ENCODE measurements at regions not wholly inside any gene's neighbourhood (a gene's known extent, or its start where the extent isn't known, plus 50 kb on each side); places are given as distances from the start of the nearest gene placed in this dataset.
A peak's percentile ranks its signal among the peaks of the same experiment; 100 is the strongest.

DNA sequence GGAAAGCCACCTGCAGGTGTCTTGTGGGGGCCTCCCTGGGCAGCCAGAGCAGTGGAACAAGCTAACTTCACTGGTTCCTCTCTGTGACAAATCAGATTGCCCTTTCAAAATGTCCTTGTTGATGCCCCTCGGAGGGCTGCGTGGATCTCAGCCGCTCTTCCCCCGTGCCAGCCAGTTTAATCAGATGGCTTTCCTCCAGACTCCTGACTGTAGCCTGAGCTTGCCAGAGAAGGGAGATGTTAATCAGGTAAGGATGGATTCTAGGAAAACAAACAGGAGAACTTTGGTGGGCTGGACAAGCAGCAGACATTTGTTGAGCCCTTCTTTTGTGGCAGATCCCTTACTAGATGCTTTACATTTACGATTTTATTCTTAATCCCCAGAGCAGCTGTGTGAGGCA is 88.2 kb downstream of the DMRTA2 start:
- ATAC-seq (no peak), DNase-seq (no peak)
- H3K27me3 Mint-ChIP-seq: peaks cover 30% of the 10 kb centered on the region
- H3K27ac Mint-ChIP-seq: no peak overlapping the region
- no peaks in the 10 kb centered on the region for H3K36me3 Mint-ChIP-seq (ENCODE audit: low read depth)
- POLR2A ChIA-PET: no interaction called here
- H3K4me1 Mint-ChIP-seq: peaks cover 3% of the 10 kb centered on the region
- intact Hi-C loops (cut with DNase I, micrococcal nuclease): loop anchor here in 1 of 2 experiments (10.0 kb wide), 1 partner anchor 220 kb away; no protein-coding TSS in a partner anchor
- H3K9me3 Mint-ChIP-seq (ENCODE audit: low read depth): no peaks in the 10 kb centered on the region
- CTCF ChIA-PET: interaction anchor here (0.7 to 0.9 kb wide), 2 partner anchors 13 to 213 kb away, joined by 3 to 4 read pairs; no protein-coding TSS in a partner anchor
- H3K4me3 Mint-ChIP-seq: no peak overlapping the region

DNA sequence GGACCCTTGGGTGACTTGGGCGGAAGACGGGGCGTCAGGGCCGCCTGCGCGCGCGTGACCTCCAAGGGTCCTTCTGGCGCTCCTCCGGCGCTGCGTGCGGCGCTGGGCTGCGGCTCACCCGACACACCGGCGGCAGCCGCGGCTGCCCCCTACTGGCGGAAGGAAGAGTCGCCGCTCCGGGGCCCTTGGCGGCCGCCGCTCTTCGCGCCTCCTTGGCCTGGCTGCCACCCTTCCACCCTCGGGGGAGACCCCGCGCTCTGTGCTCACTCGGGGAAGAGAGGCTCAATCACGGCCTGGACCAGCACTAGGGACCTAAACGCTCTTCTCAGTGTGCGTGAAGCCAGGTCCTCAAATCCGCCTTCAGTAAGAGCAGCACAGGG is 89.7 kb downstream of the DMRTA2 start:
- DNase-seq (peak; percentile 83), ATAC-seq (peak; percentile 89)
- Mint-ChIP-seq H3K27ac (no peak overlapping the region), H3K9me3 (ENCODE audit: low read depth) (no peaks in the 10 kb centered on the region), H3K4me3 (peak overlapping the region; percentile 34), H3K4me1 (peaks cover 3% of the 10 kb centered on the region), H3K27me3 (peaks cover 32% of the 10 kb centered on the region), H3K36me3 (ENCODE audit: low read depth) (no peaks in the 10 kb centered on the region)
- ChIA-PET POLR2A (no interaction called here), CTCF (interaction anchor here (0.6 to 2.9 kb wide), 10 partner anchors 10 to 1480 kb away, joined by 3 to 18 read pairs (median 3); no protein-coding TSS in a partner anchor)
- intact Hi-C loops (cut with DNase I, micrococcal nuclease): loop anchor here in 1 of 2 experiments (1.0 to 10.0 kb wide), 3 partner anchors 219 to 1656 kb away; no protein-coding TSS in a partner anchor

DNA sequence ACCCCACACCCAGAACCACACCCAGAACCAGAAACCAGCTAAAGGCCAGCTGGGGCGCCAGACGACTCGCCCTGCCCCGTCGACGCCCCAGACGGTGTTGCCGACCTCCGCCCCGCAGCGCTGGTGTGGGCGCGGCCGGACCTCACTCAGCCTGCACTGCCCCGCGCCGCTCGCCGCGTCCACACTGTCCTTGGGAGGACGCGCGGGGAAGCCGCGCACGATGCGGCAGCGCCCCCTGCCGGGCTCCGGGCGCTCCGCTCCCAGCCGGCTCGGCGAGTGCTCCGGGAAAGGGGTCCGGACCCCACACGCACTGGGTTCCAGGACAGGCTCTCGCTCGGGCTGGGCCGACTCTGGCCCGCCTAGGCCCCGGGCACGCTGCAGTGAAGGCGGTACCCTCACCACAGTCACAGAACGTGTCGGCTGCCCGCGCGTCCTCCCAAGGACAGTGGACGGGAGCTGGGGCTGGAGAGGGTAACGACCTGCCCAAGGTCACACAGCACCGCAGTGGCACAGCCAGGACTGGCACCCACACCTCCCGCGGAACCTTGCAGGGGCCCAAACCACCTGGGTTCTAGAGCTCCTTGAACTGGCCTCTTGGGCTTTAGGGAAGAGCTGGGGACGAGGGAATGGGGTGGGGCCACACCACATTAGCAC is 90.2 kb downstream of the DMRTA2 start:
- peaks cover 3% of the 10 kb centered on the region for H3K4me1 Mint-ChIP-seq
- peaks cover 36% of the 10 kb centered on the region for H3K27me3 Mint-ChIP-seq
- H3K36me3 Mint-ChIP-seq (ENCODE audit: low read depth): no peaks in the 10 kb centered on the region
- no peak overlapping the region for H3K27ac Mint-ChIP-seq
- H3K4me3 Mint-ChIP-seq: peak overlapping the region; percentile 34
- intact Hi-C loops (cut with DNase I, micrococcal nuclease): loop anchor here in 1 of 2 experiments (1.0 to 10.0 kb wide), 3 partner anchors 218 to 1656 kb away; no protein-coding TSS in a partner anchor
- ChIA-PET CTCF (interaction anchor here (0.6 to 2.9 kb wide), 10 partner anchors 10 to 1479 kb away, joined by 3 to 18 read pairs (median 3); no protein-coding TSS in a partner anchor), POLR2A (no interaction called here)
- H3K9me3 Mint-ChIP-seq (ENCODE audit: low read depth): no peaks in the 10 kb centered on the region
- DNase-seq (peak; percentile 75), ATAC-seq (peak; percentile 85)

DNA sequence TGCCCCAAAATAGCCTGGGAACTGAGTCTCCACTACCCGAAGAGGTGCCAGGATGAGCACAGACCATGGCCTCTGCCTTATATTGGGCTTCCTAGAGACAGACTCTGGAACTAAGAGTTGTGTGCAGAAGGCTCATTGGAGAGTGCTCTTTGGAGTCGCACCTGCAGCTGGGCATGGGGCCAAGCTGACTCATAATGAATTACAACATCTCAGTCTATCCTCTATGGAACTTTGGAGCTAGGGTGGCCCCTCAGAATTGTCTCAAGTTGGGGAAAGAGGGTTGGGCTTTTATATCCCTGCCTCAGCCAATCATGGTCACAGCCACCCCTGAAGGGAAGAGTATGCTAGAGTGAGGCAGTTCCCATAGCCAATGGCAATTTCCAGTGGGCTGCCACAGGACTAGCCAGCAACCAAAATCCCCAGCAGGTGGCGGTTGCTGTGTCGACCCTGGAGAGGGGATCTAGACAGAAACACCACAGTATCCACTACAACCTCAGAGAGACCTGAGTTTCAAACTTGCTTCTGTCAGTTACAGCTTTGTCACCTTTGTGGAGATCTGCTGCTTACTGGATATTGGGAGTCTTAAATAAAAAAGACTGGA is 93.8 kb downstream of the DMRTA2 start:
- ATAC-seq (no peak), DNase-seq (no peak)
- Mint-ChIP-seq H3K36me3 (ENCODE audit: low read depth) (no peaks in the 10 kb centered on the region), H3K4me3 (no peak overlapping the region), H3K4me1 (peaks cover 3% of the 10 kb centered on the region), H3K27ac (no peak overlapping the region), H3K27me3 (peaks cover 32% of the 10 kb centered on the region), H3K9me3 (ENCODE audit: low read depth) (no peaks in the 10 kb centered on the region)
- CTCF ChIA-PET: interaction anchor here (0.6 kb wide), 1 partner anchor 893 kb away, joined by 3 read pairs; no protein-coding TSS in a partner anchor
- intact Hi-C loops (cut with DNase I, micrococcal nuclease): no loop called here
- POLR2A ChIA-PET: no interaction called here

DNA sequence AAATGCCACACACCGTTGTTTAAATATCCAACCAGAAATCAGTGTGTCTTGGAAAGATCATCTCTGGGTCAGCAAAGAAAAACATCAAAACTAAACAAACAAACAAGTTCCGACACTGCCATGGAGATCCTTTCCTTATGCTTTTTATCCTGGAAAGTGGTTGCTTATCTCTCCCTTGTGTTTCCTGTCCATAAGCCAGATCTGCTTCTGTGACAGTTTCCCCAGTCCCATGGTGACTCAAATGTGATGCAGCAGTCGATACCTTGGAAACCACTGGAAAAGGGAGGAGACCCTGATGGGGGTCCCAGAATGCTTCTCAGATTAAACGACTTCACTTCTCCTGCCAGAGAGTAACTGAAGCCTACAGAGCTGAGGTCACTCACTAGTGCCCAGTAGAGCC is 94.7 kb downstream of the DMRTA2 start:
- Mint-ChIP-seq H3K4me3 (no peak overlapping the region), H3K27ac (no peak overlapping the region), H3K9me3 (ENCODE audit: low read depth) (no peaks in the 10 kb centered on the region), H3K4me1 (no peaks in the 10 kb centered on the region), H3K27me3 (peaks cover 32% of the 10 kb centered on the region), H3K36me3 (ENCODE audit: low read depth) (no peaks in the 10 kb centered on the region)
- DNase-seq (no peak), ATAC-seq (no peak)
- intact Hi-C loops (cut with DNase I, micrococcal nuclease): no loop called here
- ChIA-PET CTCF (no interaction called here), POLR2A (no interaction called here)

DNA sequence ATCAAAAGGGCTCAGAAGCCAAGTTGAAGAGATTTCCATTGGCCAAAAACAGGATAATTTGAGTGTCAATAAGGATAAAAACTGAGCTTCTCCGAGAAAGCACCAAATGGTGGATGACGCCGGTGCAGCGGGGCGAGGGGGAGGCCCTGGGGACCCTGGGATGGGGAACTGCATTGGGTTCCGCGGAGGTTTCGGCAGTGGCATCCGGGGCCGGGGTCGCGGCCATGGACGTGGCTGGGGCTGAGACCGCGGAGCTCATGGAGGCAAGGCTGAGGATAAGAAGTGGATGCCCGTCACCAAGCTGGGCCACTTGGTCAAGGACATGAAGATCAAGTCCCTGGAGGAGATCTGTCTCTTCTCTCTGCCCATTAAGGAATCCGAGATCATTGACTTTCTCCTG is 97.2 kb downstream of the DMRTA2 start:
- DNase-seq: no peak
- POLR2A ChIA-PET: no interaction called here
- no peaks in the 10 kb centered on the region for H3K36me3 Mint-ChIP-seq (ENCODE audit: low read depth)
- H3K27ac Mint-ChIP-seq: no peak overlapping the region
- H3K4me3 Mint-ChIP-seq: no peak overlapping the region
- no peaks in the 10 kb centered on the region for H3K9me3 Mint-ChIP-seq (ENCODE audit: low read depth)
- H3K4me1 Mint-ChIP-seq: no peaks in the 10 kb centered on the region
- CTCF ChIA-PET: no interaction called here
- intact Hi-C loops (cut with DNase I, micrococcal nuclease): no loop called here
- peaks cover 25% of the 10 kb centered on the region for H3K27me3 Mint-ChIP-seq
- no peak for ATAC-seq

DNA sequence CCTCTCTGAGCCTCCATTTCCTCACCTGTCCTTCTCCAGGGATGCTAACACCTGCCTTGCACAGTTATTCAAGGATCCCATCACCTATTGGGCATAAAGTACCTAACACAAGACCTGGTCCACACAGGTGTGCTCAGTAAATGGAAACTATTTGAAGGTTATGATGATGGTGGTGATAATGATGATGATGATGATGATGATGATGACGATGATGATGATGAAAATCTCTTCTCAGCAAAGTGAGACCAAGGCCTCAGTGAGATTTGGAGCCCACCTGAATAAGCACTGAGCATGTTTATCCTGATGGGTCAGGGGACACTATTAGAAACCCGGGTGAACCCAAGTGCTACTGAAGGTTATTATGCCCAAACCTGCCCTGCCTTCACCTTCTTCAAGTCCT is 100.7 kb downstream of the DMRTA2 start:
- POLR2A ChIA-PET: no interaction called here
- no peaks in the 10 kb centered on the region for H3K9me3 Mint-ChIP-seq (ENCODE audit: low read depth)
- H3K27ac Mint-ChIP-seq: no peak overlapping the region
- DNase-seq: no peak
- CTCF ChIA-PET: no interaction called here
- H3K4me3 Mint-ChIP-seq: no peak overlapping the region
- ATAC-seq: no peak
- no peaks in the 10 kb centered on the region for H3K4me1 Mint-ChIP-seq
- peaks cover 17% of the 10 kb centered on the region for H3K27me3 Mint-ChIP-seq
- no peaks in the 10 kb centered on the region for H3K36me3 Mint-ChIP-seq (ENCODE audit: low read depth)
- intact Hi-C loops (cut with DNase I, micrococcal nuclease): no loop called here

DNA sequence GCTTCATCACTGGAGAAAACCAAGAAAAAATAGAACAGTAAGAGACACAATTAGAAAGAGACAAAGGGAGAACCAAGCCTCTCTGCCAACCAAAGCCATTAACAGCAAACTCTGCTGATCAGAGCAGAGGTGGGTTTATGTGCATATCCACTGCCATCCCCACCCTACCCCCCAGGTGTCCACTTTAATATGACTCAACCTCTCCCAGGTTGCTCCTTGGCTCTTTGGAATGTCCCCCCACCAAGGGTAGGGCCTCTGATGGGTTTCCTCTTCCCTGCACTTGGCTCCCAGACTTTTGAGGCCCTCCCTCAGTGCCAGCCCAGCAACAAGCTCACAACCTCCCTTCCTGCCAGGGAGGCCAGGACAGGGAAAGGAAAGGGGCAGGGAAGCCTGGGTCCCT is 104.8 kb downstream of the DMRTA2 start:
- peaks cover 8% of the 10 kb centered on the region for H3K27me3 Mint-ChIP-seq
- CTCF ChIA-PET: interaction anchor here (0.7 kb wide), 1 partner anchor 321 kb away, joined by 3 read pairs; no protein-coding TSS in a partner anchor

DNA sequence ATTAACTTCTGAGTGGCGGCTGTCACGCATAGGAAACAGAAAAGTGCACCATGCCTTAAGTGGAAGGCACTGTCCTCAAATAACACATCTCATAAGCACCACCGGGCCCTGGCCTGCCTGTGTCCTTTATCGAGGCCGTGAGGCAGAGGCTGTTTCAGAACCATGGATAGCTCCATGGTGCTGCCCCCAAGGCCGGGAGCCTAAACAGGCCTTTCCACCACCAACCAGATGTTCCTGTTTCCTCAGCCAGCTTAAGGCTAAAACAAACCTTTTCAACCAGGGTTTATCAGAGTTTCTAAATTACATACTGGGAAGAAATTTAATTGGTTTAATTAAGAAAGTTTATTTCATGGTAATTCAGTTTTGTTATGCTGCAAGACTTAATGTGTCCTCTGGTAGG is 114.4 kb downstream of the DMRTA2 start:
- CTCF ChIA-PET: interaction anchor here (0.5 to 0.6 kb wide), 3 partner anchors 39 to 1701 kb away, joined by 3 read pairs; no protein-coding TSS in a partner anchor

More for the DNA sequence above, 104.8 kb downstream of the DMRTA2 start:
- Mint-ChIP-seq H3K27ac (no peak overlapping the region), H3K36me3 (ENCODE audit: low read depth) (no peaks in the 10 kb centered on the region), H3K4me1 (no peaks in the 10 kb centered on the region), H3K9me3 (ENCODE audit: low read depth) (no peaks in the 10 kb centered on the region), H3K4me3 (no peak overlapping the region)
- POLR2A ChIA-PET: no interaction called here
- DNase-seq (no peak), ATAC-seq (no peak)
- intact Hi-C loops (cut with DNase I, micrococcal nuclease): no loop called here

DNA sequence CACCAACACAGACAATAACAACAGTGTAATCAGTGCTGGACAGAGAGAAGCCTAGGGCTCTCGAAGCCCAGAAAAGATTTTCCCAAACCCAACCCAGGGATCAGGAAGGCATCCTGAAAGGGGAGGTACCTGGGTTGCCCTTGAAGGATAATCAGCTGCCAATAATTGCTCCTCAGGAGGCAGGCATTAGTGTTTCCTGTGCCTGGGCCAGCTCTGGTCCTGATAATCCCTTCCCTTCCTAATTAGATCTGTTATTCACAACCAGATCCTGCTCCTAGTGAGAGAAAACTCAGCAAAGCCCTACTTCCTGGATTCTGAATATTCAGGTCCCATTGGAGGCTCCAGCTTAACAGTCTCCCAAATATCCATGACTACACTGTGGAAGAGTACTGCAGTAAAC is 117.4 kb downstream of the DMRTA2 start:
- Mint-ChIP-seq H3K27ac (no peak overlapping the region), H3K36me3 (ENCODE audit: low read depth) (no peaks in the 10 kb centered on the region), H3K4me1 (no peaks in the 10 kb centered on the region), H3K9me3 (ENCODE audit: low read depth) (no peaks in the 10 kb centered on the region), H3K4me3 (no peak overlapping the region), H3K27me3 (peaks cover 8% of the 10 kb centered on the region)
- intact Hi-C loops (cut with DNase I, micrococcal nuclease): no loop called here
- DNase-seq (no peak), ATAC-seq (no peak)
- POLR2A ChIA-PET: no interaction called here
- CTCF ChIA-PET: no interaction called here

More for the DNA sequence above, 114.4 kb downstream of the DMRTA2 start:
- ATAC-seq: no peak
- intact Hi-C loops (cut with DNase I, micrococcal nuclease): no loop called here
- peak; percentile 34 for DNase-seq
- H3K27me3 Mint-ChIP-seq: peaks cover 11% of the 10 kb centered on the region
- H3K27ac Mint-ChIP-seq: no peak overlapping the region
- no peaks in the 10 kb centered on the region for H3K9me3 Mint-ChIP-seq (ENCODE audit: low read depth)
- POLR2A ChIA-PET: no interaction called here
- H3K4me1 Mint-ChIP-seq: no peaks in the 10 kb centered on the region
- no peak overlapping the region for H3K4me3 Mint-ChIP-seq
- H3K36me3 Mint-ChIP-seq (ENCODE audit: low read depth): no peaks in the 10 kb centered on the region

DNA sequence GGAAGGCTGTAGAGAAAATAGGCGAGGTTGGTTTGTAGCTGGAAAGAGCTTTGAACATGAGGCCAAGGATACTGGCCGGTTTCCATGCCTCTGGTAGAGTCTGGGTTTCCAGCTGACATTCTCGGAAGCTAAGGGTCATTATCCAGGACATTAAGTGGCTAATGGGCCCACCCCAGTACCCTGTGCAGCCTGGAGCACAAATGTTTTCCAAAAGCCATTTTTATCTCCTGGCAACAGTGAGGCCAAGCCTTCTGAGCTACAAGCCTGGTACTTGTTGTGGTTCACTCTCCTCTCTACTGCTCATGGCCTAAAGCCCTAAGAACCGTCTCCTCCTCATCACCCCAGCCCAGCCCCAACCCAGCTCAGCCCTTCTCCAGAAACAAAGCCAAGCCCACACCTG is 122.9 kb downstream of the DMRTA2 start:
- POLR2A ChIA-PET: interaction anchor here (0.6 kb wide), 1 partner anchor 359 kb away, joined by 3 read pairs; no protein-coding TSS in a partner anchor
- CTCF ChIA-PET: no interaction called here
- ATAC-seq (no peak), DNase-seq (no peak)
- intact Hi-C loops (cut with DNase I, micrococcal nuclease): no loop called here
- Mint-ChIP-seq H3K27me3 (peaks cover 2% of the 10 kb centered on the region), H3K36me3 (ENCODE audit: low read depth) (no peaks in the 10 kb centered on the region), H3K4me3 (no peak overlapping the region), H3K4me1 (no peaks in the 10 kb centered on the region), H3K9me3 (ENCODE audit: low read depth) (peaks cover 3% of the 10 kb centered on the region), H3K27ac (no peak overlapping the region)

DNA sequence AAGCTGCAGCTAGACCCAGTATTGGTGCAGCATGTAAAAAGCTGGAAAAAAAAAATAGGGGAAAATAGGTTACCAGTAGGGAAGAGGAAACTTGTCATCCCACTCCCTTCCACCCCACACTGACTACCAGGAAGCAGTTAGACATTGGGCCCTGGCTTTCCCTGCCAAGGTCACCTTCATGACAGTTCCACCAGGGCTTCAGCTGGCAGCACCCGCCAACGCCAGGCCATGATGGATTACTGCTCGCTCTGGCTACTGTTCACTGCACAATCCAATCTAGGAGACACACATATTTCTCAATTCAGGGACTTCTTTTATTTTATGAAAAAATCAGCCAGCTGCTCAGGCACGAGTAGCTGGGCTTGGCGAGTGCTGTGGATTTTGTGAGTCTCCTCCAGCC is 127.7 kb downstream of the DMRTA2 start:
- ChIA-PET POLR2A (no interaction called here), CTCF (interaction anchor here (0.6 kb wide), 1 partner anchor 746 kb away, joined by 3 read pairs; no protein-coding TSS in a partner anchor)
- ATAC-seq (no peak), DNase-seq (no peak)
- Mint-ChIP-seq H3K36me3 (ENCODE audit: low read depth) (no peaks in the 10 kb centered on the region), H3K27me3 (peaks cover 2% of the 10 kb centered on the region), H3K4me1 (no peaks in the 10 kb centered on the region), H3K4me3 (no peak overlapping the region), H3K27ac (no peak overlapping the region), H3K9me3 (ENCODE audit: low read depth) (peaks cover 3% of the 10 kb centered on the region)
- intact Hi-C loops (cut with DNase I, micrococcal nuclease): no loop called here
